ENCODE measurements at regions not wholly inside any gene's neighbourhood (a gene's known extent, or its start where the extent isn't known, plus 50 kb on each side); places are given as distances from the start of the nearest gene placed in this dataset.
"Not testable (repeated sequence)": the region's sequence is repeated elsewhere in the genome, so short reads cannot be mapped to it uniquely, and the experiment has no call there.

- peak; percentile 91 for FAIRE-seq
These were observed 366.7 kb downstream of the BTG1 start for GRCh38 chr12:91778938-91779400.

GRCh38 chr12:91778091-91778832 lies 367.4 kb downstream of the BTG1 start:
- FAIRE-seq (peak; percentile 21), DNase-seq (ENCODE audit: extremely low spot score, insufficient read length, low read depth) (no peak)

More at GRCh38 chr12:91778938-91779400, 366.7 kb downstream of the BTG1 start:
- DNase-seq (ENCODE audit: extremely low spot score, insufficient read length, low read depth) = peak; percentile 15

GRCh38 chr12:91777268-91777992 lies 368.2 kb downstream of the BTG1 start:
- no peak for FAIRE-seq

GRCh38 chr12:91774434-91774921 lies 371.2 kb downstream of the BTG1 start:
- FAIRE-seq (no peak), DNase-seq (ENCODE audit: extremely low spot score, insufficient read length, low read depth) (no peak)

More at GRCh38 chr12:91777268-91777992, 368.2 kb downstream of the BTG1 start:
- no peak for DNase-seq (ENCODE audit: extremely low spot score, insufficient read length, low read depth)

GRCh38 chr12:91773749-91774429 lies 371.8 kb downstream of the BTG1 start:
- FAIRE-seq (no peak), DNase-seq (ENCODE audit: extremely low spot score, insufficient read length, low read depth) (no peak)

- no peak for DNase-seq (ENCODE audit: extremely low spot score, insufficient read length, low read depth)
These were observed 373.2 kb downstream of the BTG1 start for GRCh38 chr12:91772411-91772810.

GRCh38 chr12:91769736-91770135 lies 375.9 kb downstream of the BTG1 start:
- no peak for DNase-seq (ENCODE audit: extremely low spot score, insufficient read length, low read depth)
- FAIRE-seq = no peak

More at GRCh38 chr12:91772411-91772810, 373.2 kb downstream of the BTG1 start:
- FAIRE-seq = no peak

GRCh38 chr12:91767237-91767636 lies 378.4 kb downstream of the BTG1 start:
- FAIRE-seq (no peak), DNase-seq (ENCODE audit: extremely low spot score, insufficient read length, low read depth) (no peak)

GRCh38 chr12:91766454-91766853 lies 379.2 kb downstream of the BTG1 start:
- no peak for DNase-seq (ENCODE audit: extremely low spot score, insufficient read length, low read depth)
- no peak for FAIRE-seq

GRCh38 chr12:91763654-91764370 lies 381.8 kb downstream of the BTG1 start:
- DNase-seq (ENCODE audit: extremely low spot score, insufficient read length, low read depth) (no peak), FAIRE-seq (no peak)

- DNase-seq (ENCODE audit: extremely low spot score, insufficient read length, low read depth) = no peak
- FAIRE-seq = no peak
These were observed 392.0 kb downstream of the BTG1 start for GRCh38 chr12:91753649-91754048.

- DNase-seq (ENCODE audit: extremely low spot score, insufficient read length, low read depth) = no peak
- FAIRE-seq = no peak
These were observed 398.7 kb downstream of the BTG1 start for GRCh38 chr12:91746976-91747375.

- DNase-seq (ENCODE audit: extremely low spot score, insufficient read length, low read depth) = no peak
- no peak for FAIRE-seq
These were observed 401.0 kb downstream of the BTG1 start for GRCh38 chr12:91744597-91744996.

- FAIRE-seq = no peak
- DNase-seq (ENCODE audit: extremely low spot score, insufficient read length, low read depth) = no peak
These were observed 401.8 kb downstream of the BTG1 start for GRCh38 chr12:91743704-91744321.

GRCh38 chr12:91743280-91743679 lies 402.4 kb downstream of the BTG1 start:
- FAIRE-seq (no peak), DNase-seq (ENCODE audit: extremely low spot score, insufficient read length, low read depth) (no peak)

- no peak for FAIRE-seq
- no peak for DNase-seq (ENCODE audit: extremely low spot score, insufficient read length, low read depth)
These were observed 403.7 kb downstream of the BTG1 start for GRCh38 chr12:91741932-91742331.

- not testable (repeated sequence) for FAIRE-seq; DNase-seq (ENCODE audit: extremely low spot score, insufficient read length, low read depth)
These were observed 411.8 kb downstream of the BTG1 start for GRCh38 chr12:91733846-91734245.

GRCh38 chr12:91732086-91732485 lies 413.6 kb downstream of the BTG1 start:
- DNase-seq (ENCODE audit: extremely low spot score, insufficient read length, low read depth) (no peak), FAIRE-seq (no peak)

- FAIRE-seq (no peak), DNase-seq (ENCODE audit: extremely low spot score, insufficient read length, low read depth) (no peak)
These were observed 416.1 kb downstream of the BTG1 start for GRCh38 chr12:91729543-91729942.
